ENCODE measurements at regions not wholly inside any gene's neighbourhood (a gene's known extent, or its start where the extent isn't known, plus 50 kb on each side); places are given as distances from the start of the nearest gene placed in this dataset.

DNA sequence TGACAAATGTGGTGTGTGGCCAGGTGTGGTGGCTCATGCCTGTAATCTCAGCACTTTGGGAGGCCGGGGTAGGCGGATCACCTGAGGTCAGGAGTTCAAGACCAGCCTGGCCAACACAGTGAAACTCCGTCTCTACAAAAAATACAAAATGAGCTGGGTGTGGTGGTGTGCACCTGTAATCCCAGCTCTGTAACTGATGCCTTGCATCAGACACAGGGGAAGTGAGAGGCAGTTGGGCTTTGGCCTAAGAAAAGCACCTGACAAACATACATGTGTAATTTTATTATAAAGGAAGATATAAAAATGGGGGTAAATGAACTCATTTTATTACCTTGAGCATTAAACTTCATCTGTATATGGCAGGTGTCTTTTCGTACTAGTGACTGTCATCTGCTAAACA lies 66.7 kb upstream of the FAM136A start:
- H3K4me1 ChIP-seq (replicated peaks): peaks cover 6% of the 10 kb centered on the region; the same call in 1 of the 2 replicates
- no peaks in the 10 kb centered on the region for H3K9me3 ChIP-seq (replicated peaks)
- H3K27me3 ChIP-seq (replicated peaks): 0 out of 2 replicates have a peak, but pooled peaks cover 5% of the 10 kb centered on the region
- no peak overlapping the region for H3K27ac ChIP-seq
- peak in 1 of 2 experiments; percentile 5 for DNase-seq (ENCODE audit: low read depth in 1 of 2, low spot score in 2 of 2)
- no peak overlapping the region for H3K4me3 ChIP-seq
- no peaks in the 10 kb centered on the region for H3K36me3 ChIP-seq

DNA sequence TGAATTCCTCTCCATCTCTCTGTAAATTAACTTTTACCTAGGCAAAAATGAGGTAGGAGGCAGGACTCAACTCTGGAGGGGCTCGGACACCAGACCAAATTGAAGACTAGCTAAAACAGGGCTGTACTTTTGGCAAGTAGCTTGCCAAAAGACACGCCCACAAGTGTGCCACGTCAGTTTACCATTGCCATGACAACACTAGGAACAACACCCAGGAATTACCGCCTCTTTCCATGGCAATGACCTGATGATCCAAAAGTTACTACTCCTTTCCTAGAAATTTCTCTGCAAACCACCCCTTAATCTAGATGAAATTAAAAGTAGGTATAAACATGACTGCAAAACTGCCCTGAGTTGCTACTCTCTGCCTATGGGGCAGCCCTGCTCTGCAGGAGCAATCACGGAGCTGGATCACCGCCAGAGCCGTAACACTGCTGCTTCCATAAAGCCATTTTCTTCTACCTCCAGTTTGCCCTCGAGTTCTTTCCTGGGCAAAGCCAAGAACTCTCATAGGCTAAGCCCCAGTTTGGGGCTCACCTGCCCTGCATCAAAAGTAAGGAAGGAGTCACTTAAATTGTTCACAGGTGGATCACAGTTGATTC lies 66.0 kb upstream of the FAM136A start:
- no peak overlapping the region for H3K4me3 ChIP-seq
- no peak overlapping the region for H3K27ac ChIP-seq
- H3K4me1 ChIP-seq (replicated peaks): peaks cover 6% of the 10 kb centered on the region; the same call in 1 of the 2 replicates
- peak in 1 of 2 experiments; percentile 27 for DNase-seq (ENCODE audit: low read depth in 1 of 2, low spot score in 2 of 2)
- H3K9me3 ChIP-seq (replicated peaks): no peaks in the 10 kb centered on the region
- H3K36me3 ChIP-seq: no peaks in the 10 kb centered on the region
- 0 out of 2 replicates have a peak, but pooled peaks cover 5% of the 10 kb centered on the region for H3K27me3 ChIP-seq (replicated peaks)

DNA sequence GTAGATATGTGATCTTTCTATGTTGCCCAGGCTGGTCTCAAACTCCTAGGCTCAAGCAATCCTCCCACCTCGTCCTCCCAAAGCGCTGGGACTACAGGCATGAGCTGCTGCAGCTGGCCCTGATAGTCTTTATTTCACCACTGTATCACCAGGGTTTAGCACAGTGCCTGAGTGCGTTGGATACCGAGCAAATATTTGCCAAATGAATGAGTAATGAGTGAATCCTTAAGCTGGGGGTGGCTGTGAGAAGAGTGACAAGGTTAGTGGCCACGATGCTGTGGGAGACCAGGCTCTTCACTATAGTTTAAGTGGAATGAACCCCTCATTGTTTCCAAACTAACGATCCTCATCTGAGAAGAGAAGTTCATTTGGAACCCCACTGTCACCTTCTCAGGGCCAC lies 60.8 kb upstream of the FAM136A start:
- DNase-seq (ENCODE audit: low read depth in 1 of 2, low spot score in 2 of 2): no peak
- Histone ChIP-seq H3K9me3 (replicated peaks) (no peaks in the 10 kb centered on the region), H3K27ac (no peak overlapping the region), H3K4me1 (replicated peaks) (no peaks in the 10 kb centered on the region), H3K4me3 (no peak overlapping the region), H3K36me3 (no peaks in the 10 kb centered on the region), H3K27me3 (replicated peaks) (no peaks in the 10 kb centered on the region)

DNA sequence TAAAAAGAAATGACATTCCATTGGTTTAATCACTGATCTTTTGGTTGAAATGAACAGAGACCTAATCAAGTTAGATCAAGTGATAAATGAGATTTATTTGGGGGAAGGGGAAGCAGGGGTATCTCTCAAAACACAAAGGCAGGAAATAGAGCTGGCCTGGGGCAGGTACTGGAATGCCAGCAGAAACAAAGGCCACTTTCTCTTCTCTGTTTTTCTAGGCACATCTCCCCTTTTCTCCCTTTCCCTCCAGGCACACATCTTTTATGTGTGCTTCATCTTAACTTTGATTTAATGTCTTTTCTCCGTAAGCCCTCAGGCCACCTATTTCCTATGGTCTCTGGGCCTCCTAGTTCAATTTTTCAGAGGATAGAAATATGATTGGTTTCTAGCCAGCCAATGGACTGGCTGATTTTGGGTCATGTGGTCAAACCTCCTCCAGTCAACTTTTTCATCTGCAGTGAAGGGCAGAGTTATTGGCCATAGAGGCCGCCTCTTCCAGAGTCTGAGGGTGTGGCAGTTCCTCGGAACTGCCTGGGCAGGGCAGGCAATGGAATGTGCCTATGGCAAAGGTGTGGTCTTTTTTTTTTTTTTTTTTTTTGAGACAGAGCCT lies 58.9 kb upstream of the FAM136A start:
- Histone ChIP-seq H3K36me3 (no peaks in the 10 kb centered on the region), H3K4me1 (replicated peaks) (no peaks in the 10 kb centered on the region; the same call in 1 of the 2 replicates), H3K4me3 (no peak overlapping the region), H3K27ac (no peak overlapping the region), H3K9me3 (replicated peaks) (no peaks in the 10 kb centered on the region), H3K27me3 (replicated peaks) (no peaks in the 10 kb centered on the region)
- peak in 1 of 2 experiments; percentile 7 for DNase-seq (ENCODE audit: low read depth in 1 of 2, low spot score in 2 of 2)

DNA sequence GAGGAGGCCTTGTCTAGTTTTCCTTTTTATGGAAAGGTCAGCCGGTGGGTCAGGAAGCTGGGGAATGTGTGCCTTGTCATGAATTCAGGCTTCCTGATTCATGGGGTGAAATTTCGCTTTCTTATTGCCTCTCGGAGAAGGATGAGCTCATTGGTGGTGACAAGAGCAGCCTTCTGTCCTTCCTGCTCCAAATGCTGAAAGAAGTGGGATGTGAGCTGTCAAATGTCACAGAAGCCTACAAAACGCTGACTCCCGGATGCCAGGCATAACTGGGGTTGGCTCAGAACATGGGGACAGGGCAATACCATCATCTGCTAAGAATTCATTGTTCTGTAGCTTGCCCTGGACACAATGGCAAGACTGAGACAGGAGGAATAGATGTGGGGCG lies 55.8 kb upstream of the FAM136A start:
- no peak overlapping the region for H3K4me3 ChIP-seq

DNA sequence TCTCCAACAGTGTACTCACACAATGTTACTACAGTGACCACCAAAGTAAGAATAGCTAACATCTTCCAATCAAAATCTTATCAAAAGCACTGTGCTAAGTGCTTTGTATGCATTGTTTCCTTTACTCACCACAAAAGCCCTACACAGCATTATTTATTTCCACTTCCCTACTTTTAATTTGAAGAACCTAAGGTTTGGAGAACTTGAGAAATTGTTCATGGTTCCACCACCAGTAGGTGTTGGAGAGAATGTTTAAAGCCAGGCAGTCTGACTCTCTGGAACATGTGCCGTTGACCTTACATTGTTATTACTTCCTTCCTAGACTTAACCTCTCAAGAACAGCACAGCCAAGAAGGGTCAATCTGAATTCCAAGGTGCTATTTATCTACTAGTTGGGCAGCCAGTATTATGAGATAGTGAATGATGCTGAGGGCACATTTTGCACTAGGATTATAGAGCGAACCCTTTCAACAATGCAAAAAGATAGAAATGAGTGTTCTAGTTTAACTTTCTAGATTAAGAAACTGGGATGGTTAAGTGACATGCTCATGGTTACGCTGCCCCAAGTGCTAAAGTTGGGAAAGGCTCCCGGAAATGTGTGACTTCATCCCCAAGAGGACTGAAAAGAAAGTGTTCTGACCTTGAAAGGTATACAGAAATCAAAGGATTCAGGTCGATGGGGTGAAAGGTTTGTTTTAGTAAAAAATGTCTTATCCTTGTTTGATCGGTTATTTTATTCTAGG lies 55.2 kb upstream of the FAM136A start:
- H3K27me3 ChIP-seq (replicated peaks): no peaks in the 10 kb centered on the region
- H3K27ac ChIP-seq: peak overlapping the region; percentile 52
- no peak overlapping the region for H3K4me3 ChIP-seq
- DNase-seq (ENCODE audit: low read depth in 1 of 2, low spot score in 2 of 2): peak in 1 of 2 experiments; percentile 9
- no peaks in the 10 kb centered on the region; the same call in 1 of the 2 replicates for H3K4me1 ChIP-seq (replicated peaks)
- H3K36me3 ChIP-seq: no peaks in the 10 kb centered on the region
- no peaks in the 10 kb centered on the region for H3K9me3 ChIP-seq (replicated peaks)

More for the DNA sequence above, 55.8 kb upstream of the FAM136A start:
- Histone ChIP-seq H3K27ac (peak overlapping the region; percentile 52), H3K27me3 (replicated peaks) (no peaks in the 10 kb centered on the region), H3K4me1 (replicated peaks) (no peaks in the 10 kb centered on the region; the same call in 1 of the 2 replicates), H3K9me3 (replicated peaks) (no peaks in the 10 kb centered on the region), H3K36me3 (no peaks in the 10 kb centered on the region)
- DNase-seq (ENCODE audit: low read depth in 1 of 2, low spot score in 2 of 2): peak; percentile 36 to 48

DNA sequence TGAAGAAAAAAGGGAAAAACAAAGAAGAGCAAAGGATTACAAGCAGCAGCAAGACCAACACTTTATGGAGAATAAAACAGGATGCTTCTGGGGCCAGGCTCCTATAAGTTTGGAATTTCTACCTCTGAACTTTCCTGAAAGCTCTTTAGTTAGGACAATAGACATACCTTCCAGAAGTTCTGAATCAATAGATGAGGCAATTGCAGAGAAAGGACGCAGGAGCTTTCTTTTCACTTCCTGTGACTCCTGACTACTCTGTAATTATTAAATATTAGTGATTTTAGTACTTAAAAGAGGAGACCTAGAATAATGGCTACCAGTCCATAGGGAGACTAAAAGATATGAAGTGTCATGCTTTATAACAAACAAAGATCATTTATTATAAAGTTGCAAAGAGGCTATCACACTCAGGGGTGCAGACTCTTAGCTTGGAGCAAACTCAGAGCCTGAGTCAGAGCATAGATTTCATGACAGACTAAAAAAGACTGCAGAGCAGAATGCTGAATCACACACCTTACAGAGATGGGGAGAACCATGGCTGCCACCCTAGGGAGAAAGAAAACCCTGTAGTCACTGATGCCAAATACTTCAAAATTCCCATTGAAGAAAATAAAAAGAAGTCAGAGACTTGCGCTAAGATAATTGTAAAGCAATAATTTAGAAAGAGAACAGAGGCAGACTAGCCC lies 52.5 kb upstream of the FAM136A start:
- Histone ChIP-seq H3K4me3 (no peak overlapping the region), H3K9me3 (replicated peaks) (no peaks in the 10 kb centered on the region), H3K36me3 (no peaks in the 10 kb centered on the region), H3K27ac (no peak overlapping the region), H3K4me1 (replicated peaks) (no peaks in the 10 kb centered on the region; the same call in 1 of the 2 replicates), H3K27me3 (replicated peaks) (no peaks in the 10 kb centered on the region)
- DNase-seq (ENCODE audit: low read depth in 1 of 2, low spot score in 2 of 2): no peak

Data from SJSA1 (cell line).